GM18861 (cell line): ENCODE measurements at regions not wholly inside any gene's neighbourhood (a gene's known extent, or its start where the extent isn't known, plus 50 kb on each side); places are given as distances from the start of the nearest gene placed in this dataset.
A peak's percentile ranks its signal among the peaks of the same experiment; 100 is the strongest.
"Not testable (repeated sequence)": the region's sequence is repeated elsewhere in the genome, so short reads cannot be mapped to it uniquely, and the experiment has no call there.

Experiments
- ATAC-seq: cut with Tn5 transposase; IDR thresholded peaks from one replicate; pipeline ENCODE4 v1.9.1; 2021; ENCODE audit not compliant: unreplicated experiment

DNA sequence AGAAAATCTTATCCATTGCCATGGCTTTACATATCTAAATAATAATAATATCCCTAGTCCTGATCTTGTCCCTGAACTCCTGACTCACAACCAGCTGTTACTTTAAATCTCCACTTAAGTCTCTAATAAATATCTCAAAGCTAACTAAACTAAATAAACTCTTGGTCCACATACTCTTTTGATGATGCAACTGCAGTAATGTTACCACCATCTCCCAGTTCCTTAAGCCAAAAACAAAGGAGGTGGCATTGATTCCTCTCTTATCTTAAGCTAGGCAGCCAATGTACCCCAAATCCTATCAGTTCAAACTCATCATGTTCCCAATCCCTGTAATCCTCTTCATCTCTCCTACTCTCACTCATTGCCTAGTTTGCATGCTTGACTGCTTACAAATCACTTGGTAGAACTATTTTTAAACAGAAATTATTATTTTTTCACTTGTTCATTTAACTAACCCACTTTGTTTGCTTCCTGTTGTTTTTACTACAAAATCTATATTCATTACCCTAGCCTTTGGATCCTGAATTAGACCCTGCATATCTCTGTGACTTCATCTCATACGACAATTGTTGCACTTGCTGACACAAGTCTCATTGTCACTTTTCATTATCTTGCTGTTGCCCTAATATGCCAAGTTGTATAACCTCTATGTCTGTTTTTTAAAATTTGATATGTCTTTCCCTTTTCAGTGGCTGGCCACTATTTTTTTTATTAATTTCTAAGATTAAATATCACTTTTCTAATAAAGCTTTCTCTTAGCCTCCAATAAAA, 462.2 kb downstream of the ZPLD1 start:
- no peak for ATAC-seq

- no peak for ATAC-seq
Measured at GRCh38 chr3:102904629-102905028, 469.8 kb downstream of the ZPLD1 start.

GRCh38 chr3:102905811-102906210, 471.0 kb downstream of the ZPLD1 start:
- ATAC-seq = no peak

- no peak for ATAC-seq
Measured at GRCh38 chr3:102906818-102907217, 472.0 kb downstream of the ZPLD1 start.

- ATAC-seq = no peak
Measured at GRCh38 chr3:102909904-102910303, 475.1 kb downstream of the ZPLD1 start.

DNA sequence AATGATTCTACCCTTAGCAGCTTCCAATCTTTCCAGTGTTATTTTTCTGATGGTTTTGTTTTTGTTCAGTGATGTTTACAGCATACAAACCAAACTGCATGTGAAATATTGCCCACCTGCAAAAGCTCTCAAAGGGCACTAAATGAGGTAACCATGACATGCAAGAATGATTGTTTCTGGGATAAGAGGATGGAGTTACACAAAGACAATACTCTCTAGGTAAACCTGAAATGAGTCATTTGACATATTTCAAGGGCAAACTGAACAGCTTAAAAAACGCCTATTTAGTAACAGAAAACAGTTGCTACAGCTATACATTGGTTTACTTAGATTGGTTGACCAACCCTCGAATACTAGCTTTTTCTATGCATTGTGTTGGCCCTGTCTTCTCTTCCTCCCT, 481.7 kb downstream of the ZPLD1 start:
- no peak for ATAC-seq

DNA sequence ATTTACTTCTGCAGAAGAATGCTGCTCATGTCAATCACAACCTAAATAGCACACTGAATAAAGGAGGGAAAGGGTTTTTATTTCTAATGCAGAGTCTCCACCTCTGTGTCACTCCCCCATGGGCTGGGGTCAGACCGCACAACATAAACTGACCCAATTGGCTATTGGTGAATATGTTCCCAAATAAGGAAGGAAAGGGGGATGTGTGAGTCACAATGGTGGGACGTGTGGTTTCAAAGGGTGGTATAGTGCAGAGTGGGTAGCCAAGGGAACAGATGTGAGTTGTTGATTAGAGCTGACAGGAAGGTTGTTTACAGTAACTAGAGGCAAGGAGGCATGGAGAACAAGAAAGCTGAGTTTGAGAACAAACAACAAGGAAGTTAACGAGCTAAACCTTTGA, 491.8 kb downstream of the ZPLD1 start:
- no peak for ATAC-seq

GRCh38 chr3:102933377-102933776, 498.6 kb downstream of the ZPLD1 start:
- no peak for ATAC-seq

DNA sequence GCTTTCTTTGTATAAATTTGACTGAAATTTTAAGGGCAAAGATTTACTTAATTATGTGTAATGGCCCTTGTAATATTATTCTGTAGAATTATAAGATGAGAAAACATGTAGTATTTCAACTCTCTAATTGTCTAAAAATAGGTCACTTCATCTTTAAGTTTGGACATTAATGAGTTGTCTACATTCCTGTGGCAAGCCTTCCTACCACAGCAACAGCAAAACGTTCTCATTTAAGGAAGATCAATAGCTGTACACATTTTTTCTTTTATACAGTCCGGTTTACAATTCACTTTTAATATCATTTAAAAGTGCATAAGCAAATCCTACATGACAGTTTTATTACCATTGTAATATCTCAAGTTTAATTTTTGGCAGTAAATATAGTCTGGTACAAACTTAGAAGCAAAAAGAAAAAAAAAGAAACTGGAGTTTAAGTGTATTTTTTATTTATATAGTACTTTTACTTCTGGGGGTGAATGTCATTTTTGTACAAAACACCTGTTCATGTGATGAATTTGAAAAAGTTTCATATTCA, 501.8 kb downstream of the ZPLD1 start:
- ATAC-seq = no peak

DNA sequence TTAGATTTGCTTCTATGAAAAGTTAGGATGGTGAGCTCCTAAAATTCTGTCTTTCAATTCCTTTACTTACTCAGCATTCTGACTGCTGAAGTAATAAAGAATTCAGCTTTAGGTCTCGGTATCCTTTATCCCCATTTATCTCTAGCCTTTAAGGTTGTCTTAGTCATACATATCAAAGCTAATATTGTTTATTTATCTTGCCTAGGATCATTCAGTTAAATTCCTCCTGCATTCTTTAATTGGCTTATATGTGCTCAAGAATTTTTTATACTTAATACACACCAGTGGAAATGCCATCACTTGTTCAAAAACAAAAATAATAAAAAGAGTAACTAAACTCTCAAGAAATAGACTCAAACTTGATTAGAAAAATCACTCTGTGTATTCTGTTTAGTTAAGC, 507.0 kb downstream of the ZPLD1 start:
- ATAC-seq = no peak

DNA sequence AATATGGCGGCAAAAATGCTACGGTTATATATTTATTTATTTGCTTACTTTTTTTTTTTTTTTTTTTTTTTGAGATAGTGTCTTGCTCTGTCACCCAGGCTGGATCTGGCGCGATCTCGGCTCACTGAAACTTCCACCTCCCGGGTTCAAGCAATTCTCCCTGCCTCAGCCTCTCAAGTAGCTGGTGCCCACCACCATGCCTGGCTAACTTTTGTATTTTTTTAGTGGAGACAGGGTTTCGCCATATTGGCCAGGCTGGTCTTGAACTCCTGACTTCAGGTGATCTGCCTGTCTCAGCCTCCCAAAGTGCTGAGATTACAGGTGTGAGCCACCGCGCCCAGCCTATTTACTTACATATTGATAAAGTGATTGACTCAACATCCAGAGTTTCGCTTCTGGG, 511.6 kb downstream of the ZPLD1 start:
- not testable (repeated sequence) for ATAC-seq

DNA sequence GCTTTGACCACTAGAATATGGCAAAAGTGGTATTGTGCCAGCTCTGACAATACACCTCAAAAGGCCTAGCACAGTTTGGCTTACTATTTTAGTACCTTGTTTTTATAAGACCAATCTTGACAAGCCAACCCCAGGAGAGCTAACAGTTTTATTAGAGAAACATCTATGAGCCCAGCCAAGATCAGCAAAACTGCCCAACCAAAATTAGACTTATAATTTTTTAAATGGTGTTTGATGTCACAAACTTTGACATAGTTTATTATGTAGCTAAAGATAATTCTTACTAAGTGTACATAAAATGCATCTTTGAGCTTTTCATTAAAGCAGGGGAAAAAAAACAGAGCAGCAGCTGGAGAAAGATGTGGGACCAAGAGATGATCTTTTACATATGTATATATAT, 537.5 kb downstream of the ZPLD1 start:
- ATAC-seq = no peak

DNA sequence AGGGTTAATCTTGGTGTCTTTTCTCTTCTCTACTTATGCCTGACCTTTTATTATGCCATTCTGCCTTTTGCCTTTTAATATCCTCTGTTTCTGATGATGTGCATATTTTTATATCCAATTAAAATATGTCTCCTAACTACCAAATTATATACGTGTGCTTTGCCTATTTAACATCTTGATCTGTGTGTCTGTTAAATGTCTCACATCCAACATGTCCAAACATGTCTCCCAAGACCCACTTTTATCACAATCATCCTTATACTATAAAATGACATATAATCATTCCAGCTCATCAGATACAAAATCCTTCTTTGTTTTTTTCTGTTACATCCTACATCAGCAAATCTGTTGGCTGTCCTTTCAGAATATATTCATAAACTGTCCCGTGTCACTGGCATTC, 539.5 kb downstream of the ZPLD1 start:
- no peak for ATAC-seq

- no peak for ATAC-seq
Measured at GRCh38 chr3:102979191-102979590, 544.4 kb downstream of the ZPLD1 start.

- no peak for ATAC-seq
Measured at GRCh38 chr3:102979682-102980354, 545.0 kb downstream of the ZPLD1 start.

DNA sequence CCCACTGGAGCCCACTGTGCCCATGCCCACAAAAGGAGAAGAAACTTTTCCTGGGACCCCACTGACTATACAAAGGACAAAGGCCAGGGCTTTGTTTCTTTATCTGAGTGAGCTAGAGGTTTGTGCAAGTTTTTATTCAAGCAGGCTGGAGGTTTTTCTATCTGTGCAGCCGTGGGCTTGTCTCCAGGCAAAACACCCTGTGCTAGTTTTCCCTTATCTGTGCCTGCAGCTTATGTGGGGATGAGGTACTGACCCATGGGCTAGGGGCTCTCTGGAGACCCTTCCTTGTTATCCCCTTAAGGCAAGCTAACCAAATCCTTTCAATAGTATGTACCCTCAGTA, 545.5 kb downstream of the ZPLD1 start:
- no peak for ATAC-seq

GRCh38 chr3:103002425-103003176, 567.8 kb downstream of the ZPLD1 start:
- no peak for ATAC-seq

DNA sequence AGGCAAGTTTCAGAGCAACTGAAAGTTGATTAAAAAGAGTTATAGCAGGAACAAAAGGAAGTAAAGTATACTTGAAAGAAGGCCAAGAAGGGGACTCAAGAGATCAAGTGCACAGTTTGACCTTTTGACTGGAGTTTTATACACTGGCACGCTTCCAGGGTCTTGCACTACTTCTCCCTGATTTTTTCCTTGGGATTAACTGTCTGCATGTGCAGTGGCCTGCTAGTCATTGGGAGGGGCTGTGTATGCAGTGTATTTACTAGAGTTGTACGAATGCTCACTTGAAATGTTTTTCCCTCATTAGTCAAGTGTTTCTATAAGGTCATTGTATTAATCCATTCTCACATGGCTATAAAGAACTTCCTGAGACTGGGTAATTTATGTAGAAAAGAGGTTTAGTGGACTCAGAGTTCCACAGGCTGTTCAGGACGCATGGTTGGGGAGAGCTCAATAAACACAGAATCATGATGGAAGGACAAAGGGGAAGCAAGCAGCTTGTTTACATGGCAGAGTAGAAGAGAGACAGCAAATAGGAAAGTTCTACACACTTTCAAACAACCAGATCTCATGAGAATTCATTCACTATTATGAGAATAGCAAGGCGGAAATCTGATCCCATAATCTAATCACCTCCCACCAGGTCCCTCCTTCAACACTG, 571.8 kb downstream of the ZPLD1 start:
- ATAC-seq = no peak

GRCh38 chr3:103009609-103010008, 574.8 kb downstream of the ZPLD1 start:
- no peak for ATAC-seq

DNA sequence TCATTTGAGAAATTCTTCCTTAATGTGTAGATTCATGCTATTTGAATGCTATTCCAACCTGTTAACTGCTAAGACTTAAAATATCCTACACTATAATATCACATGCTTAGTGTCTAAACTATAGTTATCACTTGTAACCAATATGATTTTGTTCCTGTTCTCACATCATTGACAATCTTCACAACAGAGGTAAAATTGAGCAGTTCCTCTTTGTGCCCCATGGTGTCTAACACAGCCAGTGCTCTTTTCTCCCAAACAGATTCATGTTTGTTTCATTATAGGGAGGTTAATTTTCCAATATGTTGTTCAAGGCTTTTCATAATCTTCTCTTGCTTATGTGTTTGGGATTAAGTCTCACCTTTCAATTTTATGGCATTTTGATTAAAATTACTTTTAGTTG, 591.1 kb downstream of the ZPLD1 start:
- ATAC-seq = peak; percentile 41

DNA sequence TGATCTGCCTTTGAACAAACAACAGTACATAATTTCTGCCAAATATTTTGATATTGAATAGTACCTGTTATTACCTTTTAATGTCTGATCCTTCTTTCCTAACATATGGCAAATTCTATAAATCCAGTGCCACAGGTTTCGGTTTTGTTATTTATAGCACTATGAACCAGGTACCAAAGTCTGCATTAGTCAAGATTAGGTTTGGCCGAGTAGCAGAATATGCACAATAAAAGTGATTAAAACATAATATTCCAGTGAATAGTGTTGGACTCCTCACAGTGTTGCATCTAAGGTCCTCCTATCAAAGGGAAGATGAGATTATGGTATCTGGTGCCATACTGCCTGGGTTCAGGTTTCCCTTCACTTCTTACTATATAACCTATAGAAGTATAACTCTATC, 599.0 kb downstream of the ZPLD1 start:
- ATAC-seq = no peak
